ENCODE measurements at regions not wholly inside any gene's neighbourhood (a gene's known extent, or its start where the extent isn't known, plus 50 kb on each side); places are given as distances from the start of the nearest gene placed in this dataset.

DNA sequence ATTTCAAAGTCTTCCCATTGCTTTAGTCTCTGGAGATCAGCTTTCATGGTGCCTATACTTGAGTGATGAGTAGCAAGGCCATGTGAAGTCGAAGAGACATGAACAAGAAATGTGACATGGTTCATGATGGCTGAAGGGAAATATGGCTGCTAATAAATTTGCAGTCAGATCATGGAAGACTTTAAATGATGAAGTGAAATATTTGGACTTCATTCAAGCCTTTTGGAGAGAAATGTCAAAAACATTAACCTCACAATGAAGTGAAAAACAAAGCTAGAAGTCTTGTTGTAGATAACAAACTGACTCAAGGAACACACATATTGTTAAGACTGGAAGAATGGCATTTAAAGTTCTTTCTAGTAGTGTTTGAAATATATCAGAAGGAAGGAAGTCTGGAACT, 120.3 kb upstream of the CCDC54 start:
- no peak for DNase-seq (ENCODE audit: low spot score)

DNA sequence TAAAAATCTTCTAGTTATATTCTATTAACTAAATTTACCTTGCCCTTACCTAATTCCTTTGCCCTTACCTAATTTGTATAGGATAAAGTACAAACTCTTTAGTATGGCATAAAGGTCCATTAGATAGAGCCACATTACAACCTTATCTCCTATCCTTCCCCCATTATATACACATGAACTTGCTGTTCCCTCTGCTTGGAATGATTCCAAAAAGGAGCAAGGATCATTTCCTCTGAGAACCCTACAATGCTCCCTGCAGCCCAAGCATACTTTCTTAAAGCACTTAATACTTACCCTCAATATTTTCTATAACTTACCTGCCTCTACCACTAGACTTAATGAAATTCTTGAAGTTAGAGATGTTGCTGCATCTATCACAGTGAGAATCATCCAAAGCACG, 118.9 kb upstream of the CCDC54 start:
- no peak for DNase-seq (ENCODE audit: low spot score)

DNA sequence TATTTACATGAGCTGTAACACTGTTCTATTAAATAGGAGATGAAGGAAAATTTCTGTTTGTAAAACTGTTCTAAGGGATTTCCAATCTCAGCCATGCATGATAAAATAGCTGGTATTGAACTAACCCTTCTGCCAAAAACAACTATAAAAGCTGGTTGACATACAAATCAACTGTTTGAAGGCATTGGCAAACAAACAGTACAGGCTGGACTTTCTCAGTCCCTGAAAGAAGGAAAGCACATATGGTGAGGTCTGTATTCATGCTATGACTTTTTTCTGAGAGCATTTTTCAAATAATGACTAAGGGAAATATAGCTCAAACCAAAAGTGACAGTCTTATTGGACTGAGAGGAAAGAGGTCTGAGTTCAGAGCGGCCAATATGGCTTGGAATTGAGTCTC, 117.0 kb upstream of the CCDC54 start:
- DNase-seq (ENCODE audit: low spot score) = no peak

DNA sequence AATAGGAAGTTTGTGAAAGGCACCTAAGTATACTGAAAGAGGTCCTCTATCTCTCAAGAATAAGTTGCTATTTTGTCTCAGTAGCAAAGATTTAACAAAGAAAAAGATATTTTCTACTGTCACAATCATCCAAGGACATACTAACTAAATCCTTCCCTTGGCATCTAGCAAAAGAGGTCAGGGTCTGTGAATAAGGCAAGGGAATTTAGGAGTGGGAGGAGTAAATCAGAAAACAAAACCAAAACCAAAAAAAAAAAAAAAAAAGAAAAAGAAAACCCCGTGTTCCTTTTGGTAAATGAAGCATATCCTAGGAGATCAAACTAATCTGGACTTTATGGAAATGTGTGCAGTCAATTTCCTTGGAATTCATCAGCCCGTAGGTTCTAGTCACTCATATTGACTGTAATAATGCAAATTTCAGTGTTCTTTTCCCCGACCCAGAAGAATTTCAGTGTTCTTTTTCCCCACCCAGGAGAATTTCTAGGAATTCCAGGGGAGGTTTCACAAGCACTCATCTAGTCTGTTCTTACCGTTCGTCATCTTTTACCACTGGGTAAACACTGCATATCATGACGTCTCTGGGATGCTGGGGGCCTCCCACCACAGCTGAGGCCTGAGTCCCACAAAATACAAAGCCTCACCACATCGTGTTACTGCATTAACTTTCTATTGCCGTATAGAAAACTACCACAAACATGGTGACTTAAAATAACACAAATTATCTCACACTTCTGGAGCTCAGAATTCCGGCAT, 113.8 kb upstream of the CCDC54 start:
- no peak for DNase-seq (ENCODE audit: low spot score)

DNA sequence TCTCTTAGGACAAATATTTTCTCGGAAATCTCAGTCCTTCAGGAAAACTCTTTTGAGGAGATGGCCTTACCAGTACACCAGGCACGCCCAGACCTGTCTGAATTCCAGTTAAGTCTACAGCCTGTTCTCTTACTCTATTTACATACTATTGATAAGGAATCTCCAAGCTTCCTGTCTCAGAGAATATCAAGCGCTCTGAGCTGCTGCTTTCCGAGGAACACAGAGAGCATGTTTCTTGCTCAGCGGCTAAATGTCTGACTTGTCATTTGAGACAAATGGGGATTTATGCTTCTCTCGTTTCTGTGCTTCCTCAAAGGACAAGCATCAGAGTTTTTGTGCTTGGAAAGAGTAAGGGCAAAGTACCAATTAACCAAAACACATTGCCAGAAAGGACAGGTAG, 112.4 kb upstream of the CCDC54 start:
- DNase-seq (ENCODE audit: low spot score) = no peak

DNA sequence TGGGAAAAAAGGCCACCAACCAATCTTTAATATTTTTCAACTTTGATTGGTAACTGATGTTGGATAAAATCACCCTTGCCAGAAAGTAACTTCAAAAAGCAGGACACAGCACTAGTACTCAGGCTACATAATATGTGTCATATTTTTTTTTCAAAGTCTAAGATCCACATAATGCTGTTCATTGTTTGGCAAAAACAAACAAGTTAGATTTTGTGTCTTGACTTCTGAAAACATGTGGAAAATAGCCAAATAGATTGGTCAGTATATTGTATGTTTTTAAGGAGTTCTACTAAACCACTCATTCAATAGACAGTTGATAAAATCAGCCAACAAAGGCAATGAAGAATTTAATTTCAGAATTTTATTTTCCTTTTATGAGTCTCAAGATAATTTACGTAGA, 111.7 kb upstream of the CCDC54 start:
- no peak for DNase-seq (ENCODE audit: low spot score)

DNA sequence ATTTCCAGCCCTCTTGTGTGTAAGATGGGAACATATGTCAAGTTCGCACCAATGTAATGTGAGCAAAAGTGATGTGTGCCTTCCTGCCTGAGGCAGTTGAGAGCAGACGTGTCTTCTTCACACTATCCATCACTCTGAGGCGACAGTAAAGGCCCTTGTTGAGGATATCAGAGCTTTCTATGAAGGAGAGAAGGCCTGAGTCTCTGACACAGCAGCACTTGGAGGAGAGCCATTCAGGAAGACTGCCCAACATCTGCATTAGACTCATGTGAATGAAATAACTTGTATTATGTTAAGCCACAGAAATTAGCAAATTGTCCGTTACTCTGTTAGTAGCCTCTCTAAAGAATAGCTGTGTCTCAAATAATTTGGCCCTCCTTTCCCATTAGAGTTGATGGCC, 108.8 kb upstream of the CCDC54 start:
- DNase-seq (ENCODE audit: low spot score) = no peak

DNA sequence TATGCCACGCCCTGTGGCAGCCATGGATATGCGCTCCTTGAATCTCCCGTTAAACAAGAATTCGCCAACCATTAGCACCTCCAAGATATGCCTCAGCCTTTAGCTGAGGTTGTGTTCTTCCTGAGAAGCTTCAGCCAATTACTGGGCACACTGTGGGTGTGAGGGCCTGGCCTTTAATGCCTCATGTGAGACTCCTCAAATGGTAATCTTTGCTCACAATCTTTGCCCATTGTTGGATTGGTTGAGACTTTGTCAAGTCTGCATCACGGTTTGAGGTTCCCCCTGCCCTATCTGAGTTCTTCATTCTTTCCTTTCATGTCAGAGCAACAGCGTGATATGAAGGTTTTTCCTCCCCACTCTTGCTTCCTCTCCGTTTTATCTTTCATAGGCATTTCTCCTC, 108.1 kb upstream of the CCDC54 start:
- DNase-seq (ENCODE audit: low spot score) = no peak

DNA sequence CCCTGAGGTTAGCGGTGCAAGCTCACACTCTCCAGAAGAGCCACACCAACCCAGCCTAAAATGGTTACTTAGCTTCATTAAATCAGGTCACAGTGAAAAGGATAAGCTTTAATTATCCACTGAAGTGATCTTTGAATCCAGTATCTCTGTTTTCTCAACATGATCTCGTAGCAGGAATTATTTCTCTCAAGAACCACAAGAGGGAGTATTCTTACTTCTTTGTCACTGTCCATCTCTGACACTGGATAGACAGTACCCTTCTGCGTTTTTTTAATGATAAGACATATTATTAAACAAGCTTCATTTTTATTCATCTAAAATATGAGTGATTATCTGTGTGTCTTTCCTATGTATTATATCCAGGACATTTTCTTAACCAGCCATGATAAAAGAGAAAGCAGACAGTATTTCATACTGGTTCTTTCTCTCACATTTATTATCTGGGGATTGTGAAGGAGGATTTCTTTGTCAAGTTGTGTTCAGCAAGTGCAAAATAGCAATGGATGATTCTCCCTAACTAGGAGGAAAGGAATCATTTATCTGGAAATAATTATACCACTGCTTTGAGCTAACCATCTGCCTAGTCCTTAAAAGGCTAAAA, 105.4 kb upstream of the CCDC54 start:
- peak; percentile 21 for DNase-seq (ENCODE audit: low spot score)

DNA sequence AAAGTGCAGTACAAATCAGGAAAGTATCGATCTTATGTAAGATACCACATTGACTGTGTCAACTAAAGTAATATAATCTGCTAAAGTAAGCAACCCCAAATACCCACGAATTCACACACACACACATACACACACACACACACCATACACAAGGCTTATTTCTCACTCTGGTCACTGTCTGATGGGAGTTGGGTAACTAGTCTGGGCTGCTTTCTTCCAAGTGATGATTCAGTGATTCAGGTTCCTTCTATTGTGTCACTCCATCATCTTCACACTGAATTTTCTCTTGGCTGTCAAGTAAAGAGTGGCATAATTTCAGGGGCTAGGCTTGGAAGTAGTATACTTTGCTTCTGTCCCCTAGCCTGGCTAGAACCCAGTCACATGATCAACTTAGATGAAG, 104.8 kb upstream of the CCDC54 start:
- DNase-seq (ENCODE audit: low spot score) = no peak

DNA sequence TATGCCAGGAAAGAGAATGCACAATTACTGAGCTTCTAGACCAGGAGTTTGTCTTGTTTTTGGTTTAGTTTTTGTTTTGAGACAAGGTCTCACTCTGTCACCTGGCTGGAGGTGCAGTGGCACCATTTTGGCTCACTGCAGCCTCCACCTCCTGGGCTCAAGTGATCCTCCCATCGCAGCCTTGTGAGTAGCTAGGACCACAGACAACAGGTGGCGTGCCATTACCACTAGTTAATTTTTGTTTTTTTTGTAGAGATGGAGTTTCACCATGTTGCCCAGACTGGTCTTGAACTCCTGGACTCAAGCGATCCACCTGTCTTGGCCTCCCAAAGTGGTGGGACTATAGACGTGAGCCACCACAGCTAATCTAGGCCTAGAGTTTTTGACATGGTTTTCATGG, 104.4 kb upstream of the CCDC54 start:
- DNase-seq (ENCODE audit: low spot score) = no peak

DNA sequence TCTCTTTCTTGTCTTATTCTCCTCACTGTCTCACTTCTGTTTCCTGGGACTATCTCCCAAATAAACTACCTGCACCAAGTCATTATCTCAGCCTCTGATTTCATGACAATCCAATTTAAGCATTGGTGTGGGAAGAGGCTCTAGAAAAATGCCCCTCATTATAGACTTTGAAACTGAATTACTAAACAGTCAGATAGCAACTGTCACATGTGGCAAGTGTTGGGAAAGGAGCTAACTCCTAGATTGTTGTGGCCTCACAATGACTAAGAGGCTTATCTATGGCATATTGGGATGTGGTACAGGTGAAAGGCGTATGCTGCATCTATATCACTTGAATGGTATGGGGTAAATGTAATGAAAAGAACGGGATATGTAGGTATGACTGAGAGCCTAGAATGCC, 103.5 kb upstream of the CCDC54 start:
- no peak for DNase-seq (ENCODE audit: low spot score)

DNA sequence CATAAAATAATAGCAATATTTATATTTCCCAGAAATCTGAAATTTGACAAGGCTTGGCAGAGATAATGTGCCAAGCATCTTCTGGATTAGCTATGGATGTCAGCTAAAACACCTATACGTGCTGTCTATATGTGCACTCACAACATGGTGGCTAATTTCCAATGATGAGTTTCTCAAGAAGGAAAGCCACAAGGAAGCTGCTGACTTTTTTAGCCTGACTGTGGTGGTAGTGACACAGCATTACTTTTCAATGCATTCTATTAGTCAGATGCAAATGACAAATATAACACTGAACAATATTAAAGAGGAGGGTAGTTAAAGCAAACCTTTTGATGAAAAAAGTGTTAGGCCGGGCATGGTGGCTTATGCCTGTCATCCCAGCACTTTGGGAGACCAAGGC, 101.7 kb upstream of the CCDC54 start:
- no peak for DNase-seq (ENCODE audit: low spot score)

DNA sequence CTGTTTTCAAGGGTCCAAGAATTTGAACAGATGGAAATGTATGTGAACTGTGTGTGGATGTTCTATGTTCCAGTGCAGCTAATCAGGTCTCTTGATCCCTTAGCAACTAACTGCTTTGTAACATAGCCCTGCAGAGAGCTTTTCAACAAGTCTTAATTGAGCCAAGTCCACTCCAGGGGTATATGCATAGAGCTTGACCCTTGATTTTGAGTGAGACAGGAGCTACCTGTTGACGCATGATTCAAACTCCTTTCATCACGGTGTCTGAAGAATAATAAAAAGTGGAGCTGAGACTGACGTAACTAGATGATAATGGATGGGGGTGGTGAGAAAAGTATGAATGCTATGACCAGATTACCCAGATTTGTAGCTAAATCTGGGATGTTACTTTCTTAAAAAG, 93.3 kb upstream of the CCDC54 start:
- DNase-seq (ENCODE audit: low spot score) = no peak

DNA sequence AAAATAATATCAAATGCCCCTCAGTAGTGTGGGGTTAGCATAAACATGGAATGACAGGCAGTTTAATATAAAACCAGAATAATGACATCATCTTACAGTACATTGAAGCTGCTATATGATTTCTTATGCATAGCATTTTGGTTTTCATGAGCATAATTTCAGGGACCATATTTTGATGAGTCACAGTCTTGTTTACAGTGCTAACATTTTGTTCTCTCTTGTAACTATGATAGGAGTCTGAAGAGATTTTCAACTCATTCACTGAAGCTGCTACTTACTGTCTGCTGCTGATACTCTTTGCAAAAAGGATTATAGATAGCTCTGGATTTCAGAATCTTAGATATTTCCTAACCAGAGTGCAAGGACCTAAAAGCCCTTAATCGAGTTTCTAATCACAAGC, 92.6 kb upstream of the CCDC54 start:
- no peak for DNase-seq (ENCODE audit: low spot score)

DNA sequence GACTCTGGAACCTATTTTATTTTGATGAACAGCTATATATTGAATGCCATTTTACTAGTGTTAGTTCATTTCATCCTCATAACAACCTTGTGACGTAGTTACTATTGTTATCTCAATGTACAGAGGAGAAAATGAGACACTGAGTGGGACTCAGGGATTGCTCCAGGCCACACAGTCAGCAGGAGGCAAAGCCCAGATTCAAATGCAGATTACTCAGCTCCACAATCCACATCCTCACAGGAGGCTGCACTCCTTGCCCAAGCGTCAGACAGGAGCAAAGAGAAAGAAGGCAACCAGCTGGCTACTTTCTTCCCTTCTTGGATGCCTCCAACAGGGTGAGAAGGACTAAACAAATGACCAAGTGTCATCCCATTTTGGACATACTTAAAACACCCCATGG, 92.0 kb upstream of the CCDC54 start:
- DNase-seq (ENCODE audit: low spot score) = no peak

DNA sequence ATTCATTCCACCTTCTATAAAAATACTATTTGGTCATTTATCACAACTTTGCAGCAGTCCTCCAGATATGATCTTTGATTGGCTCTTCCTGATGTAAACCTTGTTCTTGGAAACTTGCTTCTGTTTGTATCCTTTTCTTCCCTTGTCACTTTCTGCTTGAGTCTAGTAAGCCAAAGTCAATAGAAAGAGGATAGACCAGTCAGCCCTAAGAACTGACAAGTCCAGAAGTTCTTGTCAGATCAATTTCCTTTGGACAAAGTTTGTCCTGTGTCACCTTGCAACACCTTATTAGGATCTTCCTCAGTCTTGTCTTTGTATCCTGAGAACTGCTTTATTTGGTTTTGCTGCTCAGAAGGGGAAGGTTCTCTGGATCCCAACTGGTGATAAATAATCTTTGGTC, 87.9 kb upstream of the CCDC54 start:
- DNase-seq (ENCODE audit: low spot score) = no peak

DNA sequence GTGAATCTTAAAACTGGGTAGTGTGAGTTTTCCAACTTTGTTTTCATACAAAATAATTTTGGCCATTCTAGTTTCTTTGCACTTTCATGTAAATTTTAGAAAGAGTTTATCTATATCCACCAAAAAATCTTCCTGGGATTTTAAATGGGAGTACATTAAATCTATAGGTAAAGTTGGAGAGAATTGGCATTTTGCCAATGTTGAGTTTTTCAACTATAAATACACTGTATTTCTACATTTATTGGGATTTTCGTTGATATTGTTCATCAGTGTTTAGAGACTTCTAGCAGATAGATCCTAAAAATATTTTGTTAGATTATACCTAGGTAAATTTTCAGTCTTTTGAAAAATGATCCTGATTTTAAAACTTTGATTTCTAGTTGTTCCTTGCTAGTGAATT, 83.1 kb upstream of the CCDC54 start:
- no peak for DNase-seq (ENCODE audit: low spot score)

DNA sequence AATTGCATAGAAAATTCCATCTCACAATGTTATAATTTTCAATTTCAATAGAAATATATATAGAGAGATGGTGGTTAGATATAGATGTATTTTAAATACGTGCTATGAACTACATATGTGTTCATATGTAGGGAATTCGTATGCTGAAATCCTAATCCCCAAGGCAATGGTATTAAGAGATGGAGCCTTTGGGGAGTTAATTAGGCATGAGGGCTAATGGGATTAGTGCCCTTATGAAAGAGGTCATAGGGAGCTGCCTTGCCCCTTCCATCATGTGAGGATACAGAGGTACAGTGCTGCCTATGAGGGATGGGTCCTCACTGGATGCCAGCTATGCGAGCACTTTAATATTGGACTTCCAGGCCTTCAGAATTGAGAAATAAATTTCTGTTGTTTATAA, 79.6 kb upstream of the CCDC54 start:
- no peak for DNase-seq (ENCODE audit: low spot score)

DNA sequence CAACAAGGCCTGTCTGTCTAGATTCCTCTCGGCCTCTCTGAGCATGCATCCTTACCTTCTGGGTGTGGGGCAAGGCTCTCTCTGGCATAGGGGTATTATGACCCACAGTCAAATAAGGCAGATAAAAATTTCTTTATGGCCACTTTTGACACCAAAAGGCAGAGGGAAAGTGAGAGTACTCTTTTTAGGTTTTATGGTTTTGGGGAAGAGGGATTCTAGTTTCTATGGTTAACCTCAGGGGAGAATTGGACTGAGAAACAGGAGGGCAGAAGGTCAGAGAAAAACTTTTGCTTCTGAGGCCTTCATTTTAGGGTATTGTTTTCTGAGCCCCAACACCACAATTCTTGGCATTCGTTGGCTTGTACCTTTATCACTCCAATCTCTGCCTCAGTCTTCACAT, 70.0 kb upstream of the CCDC54 start:
- no peak for DNase-seq (ENCODE audit: low spot score)

DNA sequence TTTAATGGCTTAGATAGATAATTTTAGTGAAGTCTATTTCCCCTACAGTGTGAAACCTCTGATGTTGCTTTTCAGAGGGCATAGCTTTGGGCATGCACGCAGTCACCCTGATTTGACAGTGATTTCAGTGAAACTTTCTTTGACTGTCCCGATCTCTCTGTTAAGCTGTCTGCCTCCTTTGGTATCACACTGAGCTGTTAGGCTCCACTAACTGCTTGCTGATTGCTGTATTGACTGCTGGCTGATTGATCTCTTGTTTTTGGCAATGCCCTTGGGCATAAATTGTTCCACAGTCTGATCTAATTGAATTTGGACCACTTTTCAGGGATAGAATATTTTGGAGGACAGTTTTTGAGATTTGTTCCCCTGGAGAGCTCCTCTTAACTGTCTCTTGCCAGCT, 68.5 kb upstream of the CCDC54 start:
- DNase-seq (ENCODE audit: low spot score) = no peak

DNA sequence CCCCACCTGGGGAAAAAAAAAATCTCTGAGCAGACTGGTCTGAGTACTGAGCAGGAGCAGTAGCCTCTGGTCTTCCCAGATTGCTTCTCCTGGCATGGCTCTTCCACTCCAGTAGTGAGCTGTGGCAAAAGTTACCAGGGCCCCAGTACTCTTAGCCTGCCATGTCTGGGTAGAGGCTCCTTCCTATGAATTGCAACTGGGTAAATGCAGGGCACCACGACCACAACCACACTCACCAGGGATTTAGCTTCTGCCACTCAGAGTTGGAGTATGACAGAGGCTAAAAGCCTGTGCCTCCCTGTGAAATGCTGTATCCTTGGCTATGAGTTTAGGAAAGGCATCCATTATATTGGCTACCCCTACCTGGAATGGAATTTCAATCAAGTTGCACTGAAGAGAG, 67.9 kb upstream of the CCDC54 start:
- DNase-seq (ENCODE audit: low spot score) = no peak

DNA sequence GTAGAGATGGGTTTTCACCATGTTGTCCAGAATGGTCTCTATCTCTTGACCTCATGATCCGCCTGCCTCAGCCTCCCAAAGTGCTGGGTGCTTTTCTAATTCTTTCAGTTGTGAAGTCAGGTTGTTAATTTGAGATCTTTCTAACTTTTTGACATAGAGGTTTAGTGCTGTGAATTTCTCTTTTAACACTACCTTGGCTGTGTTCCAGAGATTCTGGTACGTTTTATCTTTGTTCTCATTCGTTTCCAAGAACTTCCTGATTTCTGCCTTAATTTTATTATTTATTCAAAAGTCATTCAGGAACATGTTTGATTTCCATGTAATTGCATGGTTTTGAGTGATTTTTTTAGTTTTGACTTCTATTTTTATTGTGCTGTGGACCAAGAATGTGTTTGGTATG, 63.5 kb upstream of the CCDC54 start:
- no peak for DNase-seq (ENCODE audit: low spot score)

DNA sequence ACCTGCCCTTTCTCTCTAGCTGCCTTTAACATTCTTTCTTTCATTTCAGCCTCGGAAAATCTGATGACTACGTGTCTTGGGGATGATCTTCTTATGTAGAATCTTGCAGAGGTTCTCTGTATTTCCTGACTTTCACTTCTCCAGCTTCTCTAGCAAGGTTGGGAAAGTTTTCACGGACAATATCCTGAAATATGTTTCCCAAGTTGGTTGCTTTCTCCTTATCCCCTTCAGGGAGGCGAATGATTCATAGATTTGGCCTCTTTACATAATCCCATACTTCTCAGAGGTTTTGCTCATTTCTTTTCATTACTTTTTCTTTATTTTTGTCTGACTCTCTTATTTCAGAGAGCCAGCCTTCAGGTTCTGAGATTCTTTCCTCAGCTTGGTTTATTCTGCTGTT, 62.1 kb upstream of the CCDC54 start:
- no peak for DNase-seq (ENCODE audit: low spot score)
